Choroid plexus epithelial cell (primary cell): ENCODE measurements at regions not wholly inside any gene's neighbourhood (a gene's known extent, or its start where the extent isn't known, plus 50 kb on each side); places are given as distances from the start of the nearest gene placed in this dataset.

ENCODE experiments used
- DNase-seq: peaks from one replicate; pipeline ENCODE4 v3.0.0-alpha.2; 2010; ENCODE audit warnings: low read depth
- H3K4me3 ChIP-seq: 2 replicates; pipeline ENCODE4 v1.5.1; 2011; ENCODE audit warnings: low read depth, mild to moderate bottlenecking, control low read depth, low read length, moderate library complexity
- TF ChIP-seq, protein P1 (sequence below): conservative IDR thresholded peaks from 2 replicates; pipeline ENCODE4 v1.5.1; 2011; ENCODE audit warnings: low read depth, mild to moderate bottlenecking, control low read depth, inconsistent platforms, low read length, moderate library complexity

DNA sequence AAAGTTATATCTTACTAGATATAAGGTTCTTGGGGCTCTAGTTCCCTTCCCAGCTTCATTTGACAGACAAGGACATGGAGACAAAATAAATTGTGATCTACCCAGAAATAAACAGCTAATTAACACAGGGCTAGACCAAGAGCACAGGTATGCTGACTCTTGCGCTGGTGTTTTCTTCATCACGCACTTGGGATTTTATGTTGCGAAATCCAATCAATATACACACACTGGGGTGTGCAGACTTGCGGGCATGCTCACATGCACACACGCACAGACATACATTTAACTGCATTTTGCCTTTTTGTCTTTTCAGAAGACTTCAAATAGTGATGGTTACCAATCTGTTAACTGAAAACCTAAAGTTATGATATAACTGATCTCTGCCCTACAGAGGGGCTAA lies 91.2 kb downstream of the LRATD1 start:
- TF ChIP-seq, protein P1, sequence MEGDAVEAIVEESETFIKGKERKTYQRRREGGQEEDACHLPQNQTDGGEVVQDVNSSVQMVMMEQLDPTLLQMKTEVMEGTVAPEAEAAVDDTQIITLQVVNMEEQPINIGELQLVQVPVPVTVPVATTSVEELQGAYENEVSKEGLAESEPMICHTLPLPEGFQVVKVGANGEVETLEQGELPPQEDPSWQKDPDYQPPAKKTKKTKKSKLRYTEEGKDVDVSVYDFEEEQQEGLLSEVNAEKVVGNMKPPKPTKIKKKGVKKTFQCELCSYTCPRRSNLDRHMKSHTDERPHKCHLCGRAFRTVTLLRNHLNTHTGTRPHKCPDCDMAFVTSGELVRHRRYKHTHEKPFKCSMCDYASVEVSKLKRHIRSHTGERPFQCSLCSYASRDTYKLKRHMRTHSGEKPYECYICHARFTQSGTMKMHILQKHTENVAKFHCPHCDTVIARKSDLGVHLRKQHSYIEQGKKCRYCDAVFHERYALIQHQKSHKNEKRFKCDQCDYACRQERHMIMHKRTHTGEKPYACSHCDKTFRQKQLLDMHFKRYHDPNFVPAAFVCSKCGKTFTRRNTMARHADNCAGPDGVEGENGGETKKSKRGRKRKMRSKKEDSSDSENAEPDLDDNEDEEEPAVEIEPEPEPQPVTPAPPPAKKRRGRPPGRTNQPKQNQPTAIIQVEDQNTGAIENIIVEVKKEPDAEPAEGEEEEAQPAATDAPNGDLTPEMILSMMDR, result no peak
- no peak for DNase-seq
- H3K4me3 ChIP-seq, result no peak overlapping the region

DNA sequence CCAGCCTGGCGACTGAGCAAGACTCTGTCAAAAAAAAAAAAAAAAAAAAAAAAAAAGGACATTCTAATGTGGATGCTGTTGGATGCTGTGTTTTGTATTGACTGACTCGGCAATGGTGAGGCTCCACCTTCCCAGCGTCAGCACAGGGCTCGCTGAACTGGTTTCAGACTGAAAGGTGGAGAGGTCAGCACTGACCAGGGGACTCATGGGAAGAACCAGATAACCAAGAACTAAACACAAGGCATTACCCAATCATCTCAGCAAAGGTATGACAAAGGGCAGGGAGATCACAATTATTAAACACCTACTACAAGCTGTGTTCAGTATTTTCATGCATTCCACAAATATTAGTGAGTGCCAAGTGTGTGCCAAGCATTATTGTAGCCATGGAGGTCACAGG lies 103.2 kb downstream of the LRATD1 start:
- TF ChIP-seq, protein P1, result no peak
- no peak for DNase-seq
- H3K4me3 ChIP-seq, result no peak overlapping the region

GRCh38 chr2:14737201-14737600 lies 104.7 kb downstream of the LRATD1 start:
- no peak for DNase-seq
- TF ChIP-seq, protein P1, result no peak
- no peak overlapping the region for H3K4me3 ChIP-seq

DNA sequence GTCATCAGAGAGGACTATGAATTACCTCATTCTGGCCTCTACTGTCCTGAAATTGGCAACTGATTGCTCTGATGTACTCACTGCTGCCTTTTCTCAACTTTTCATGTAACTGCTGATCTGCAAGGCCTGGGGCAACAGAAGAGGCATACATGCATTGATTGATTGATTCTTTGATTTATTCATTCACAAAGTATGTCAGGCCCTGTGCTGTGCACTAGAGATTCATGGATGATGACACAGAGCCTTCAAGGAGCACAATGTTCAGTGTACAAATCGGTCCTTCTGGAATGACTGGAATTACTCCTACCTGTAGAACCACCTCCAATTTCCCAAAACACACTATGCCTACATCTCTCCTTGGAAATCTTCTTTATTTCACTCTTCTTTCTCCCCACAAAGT lies 111.3 kb downstream of the LRATD1 start:
- H3K4me3 ChIP-seq, result no peak overlapping the region
- no peak for DNase-seq
- TF ChIP-seq, protein P1, result no peak

DNA sequence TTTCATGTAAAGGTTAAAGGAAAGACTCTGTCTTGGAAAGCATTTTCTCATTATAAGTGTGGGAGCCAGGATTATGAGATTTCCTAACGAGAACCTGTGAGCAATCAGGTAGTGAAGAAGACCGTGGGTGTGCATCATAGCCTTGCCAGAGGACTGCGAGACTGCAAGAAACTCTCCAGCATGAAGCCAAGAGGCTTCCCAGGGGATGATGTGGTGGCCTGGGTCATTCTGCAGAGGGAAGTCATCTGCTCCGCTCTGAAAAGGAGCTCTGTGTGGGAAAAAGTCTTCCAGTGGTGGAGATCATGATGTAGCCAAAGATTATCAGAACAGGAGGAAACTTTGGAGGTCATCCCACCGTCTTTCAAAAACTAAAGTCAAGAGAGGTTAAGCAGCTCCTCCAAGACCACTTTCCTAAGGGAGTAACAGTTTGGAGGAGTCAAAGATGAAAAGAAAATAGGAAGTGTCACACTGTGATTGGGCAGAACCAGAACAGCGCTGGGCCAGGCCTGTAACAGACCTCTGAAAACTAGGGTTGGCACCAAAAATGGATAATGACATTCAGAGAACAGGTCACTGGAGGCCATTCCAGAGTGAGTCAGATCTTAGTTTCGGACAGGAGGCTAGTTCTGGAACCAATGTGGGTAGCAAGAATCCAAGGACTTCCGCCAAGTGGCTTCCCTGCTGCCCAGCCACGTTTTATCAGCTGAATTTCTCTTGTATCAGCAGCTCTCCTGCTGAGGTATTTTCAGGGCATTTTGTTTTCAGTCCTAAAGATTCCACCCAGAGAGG lies 113.0 kb downstream of the LRATD1 start:
- no peak overlapping the region for H3K4me3 ChIP-seq
- TF ChIP-seq, protein P1, result no peak
- no peak for DNase-seq

- TF ChIP-seq, protein P1, result no peak
- no peak overlapping the region for H3K4me3 ChIP-seq
- no peak for DNase-seq
These were observed 113.6 kb downstream of the LRATD1 start for GRCh38 chr2:14746133-14746532.

GRCh38 chr2:14747447-14747846 lies 114.9 kb downstream of the LRATD1 start:
- TF ChIP-seq, protein P1, result no peak
- DNase-seq, result no peak
- H3K4me3 ChIP-seq, result no peak overlapping the region
